Fibroblast of gingiva (primary cell): ENCODE measurements at regions not wholly inside any gene's neighbourhood (a gene's known extent, or its start where the extent isn't known, plus 50 kb on each side); places are given as distances from the start of the nearest gene placed in this dataset.
"Not testable (repeated sequence)": the region's sequence is repeated elsewhere in the genome, so short reads cannot be mapped to it uniquely, and the experiment has no call there.

ENCODE experiments used
- DNase-seq: peaks from one replicate; pipeline ENCODE4 v3.0.0-alpha.2; 2011; ENCODE audit warnings: low read depth

DNA sequence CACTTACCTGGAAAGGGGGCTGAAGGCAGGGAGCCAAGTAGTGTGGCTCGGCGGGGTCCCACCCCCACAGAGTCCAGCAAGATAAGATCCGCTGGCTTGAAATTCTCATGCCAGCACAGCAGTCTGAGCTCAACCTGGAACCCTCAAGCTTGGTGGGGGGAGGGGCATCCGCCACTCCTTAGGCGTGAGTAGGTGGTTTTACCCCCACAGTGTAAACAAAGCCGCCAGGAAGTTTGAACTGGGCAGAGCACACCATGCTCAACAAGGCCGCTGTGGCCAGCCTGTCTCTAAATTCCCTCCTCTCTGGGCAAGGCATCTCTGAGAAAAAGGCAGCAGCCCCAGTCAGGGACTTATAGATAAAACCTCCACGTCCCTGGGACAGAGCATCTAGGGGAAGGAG is 156.3 kb downstream of the KBTBD8 start:
- DNase-seq, result no peak

DNA sequence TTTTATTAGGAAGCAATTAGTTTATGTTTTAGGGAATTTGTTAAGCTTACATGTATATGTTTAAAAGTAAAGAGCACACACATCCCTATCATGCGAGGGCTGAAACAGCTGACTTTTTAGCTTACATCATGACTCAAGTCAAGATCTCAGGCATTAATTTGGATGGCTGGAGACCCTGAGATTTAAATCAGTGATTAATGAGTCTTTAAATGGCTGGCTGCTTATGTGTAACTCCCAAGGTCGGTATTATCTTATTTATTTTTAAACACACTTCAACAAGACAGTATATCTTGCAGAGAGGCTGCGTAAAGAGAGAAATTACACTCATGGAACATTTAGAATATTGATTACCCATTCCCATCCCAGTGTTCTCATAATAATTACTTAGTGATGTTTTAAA is 169.4 kb downstream of the KBTBD8 start:
- DNase-seq, result no peak

DNA sequence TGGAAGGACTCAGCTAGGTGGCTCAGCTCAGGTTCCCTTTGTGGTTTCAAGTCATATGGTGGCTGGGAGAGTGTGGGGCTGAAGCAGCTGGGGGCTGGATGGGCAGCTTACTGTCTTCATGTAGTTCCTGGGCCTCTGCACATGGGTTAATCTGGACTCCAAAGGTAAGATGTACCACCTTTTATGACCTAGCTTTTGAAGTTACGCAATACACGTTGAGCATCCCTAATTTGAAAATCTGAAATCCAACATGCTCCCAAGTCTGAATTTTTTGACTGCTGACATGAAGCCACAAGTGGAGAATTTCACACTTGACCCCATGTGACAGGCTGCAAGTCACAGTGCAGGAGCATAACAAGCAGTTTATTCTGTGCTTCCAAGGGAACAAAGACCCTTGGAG is 173.7 kb downstream of the KBTBD8 start:
- no peak for DNase-seq

DNA sequence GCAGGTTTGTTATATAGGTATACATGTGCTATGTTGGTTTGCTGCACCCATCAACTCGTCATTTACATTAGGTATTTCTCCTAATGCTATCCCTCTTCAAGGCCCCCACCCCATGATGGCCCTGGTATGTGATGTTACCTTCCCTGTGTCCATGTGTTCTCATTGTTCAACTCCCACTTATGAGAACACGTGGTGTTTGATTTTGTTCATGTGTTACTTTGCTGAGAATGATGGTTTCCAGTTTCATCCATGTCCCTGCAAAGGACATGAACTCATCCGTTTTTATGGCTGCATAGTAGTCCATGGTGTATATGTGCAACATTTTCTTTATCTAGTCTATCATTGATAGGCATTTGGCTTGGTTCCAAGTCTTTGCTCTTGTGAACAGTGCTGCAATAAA is 175.0 kb downstream of the KBTBD8 start:
- DNase-seq, result not testable (repeated sequence)

DNA sequence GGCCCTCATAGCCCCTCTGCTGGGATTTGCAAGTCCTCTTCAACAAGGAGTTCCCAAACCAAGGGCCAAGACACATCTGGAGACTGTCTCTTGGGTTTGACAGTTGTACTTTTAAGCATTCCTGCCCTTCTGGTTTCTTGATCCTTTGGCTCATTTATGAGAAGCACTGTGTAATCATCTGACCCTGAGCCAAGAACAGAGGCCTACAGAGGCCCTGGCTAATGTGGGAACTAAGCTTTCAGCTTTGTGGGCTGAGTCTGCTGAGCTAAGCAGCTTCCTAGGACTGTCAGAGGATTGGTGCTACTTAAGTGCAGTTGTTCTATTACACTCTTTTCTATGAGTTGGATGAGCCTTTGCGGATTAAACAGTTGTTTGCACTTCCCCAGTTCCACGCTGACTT is 178.3 kb downstream of the KBTBD8 start:
- no peak for DNase-seq

DNA sequence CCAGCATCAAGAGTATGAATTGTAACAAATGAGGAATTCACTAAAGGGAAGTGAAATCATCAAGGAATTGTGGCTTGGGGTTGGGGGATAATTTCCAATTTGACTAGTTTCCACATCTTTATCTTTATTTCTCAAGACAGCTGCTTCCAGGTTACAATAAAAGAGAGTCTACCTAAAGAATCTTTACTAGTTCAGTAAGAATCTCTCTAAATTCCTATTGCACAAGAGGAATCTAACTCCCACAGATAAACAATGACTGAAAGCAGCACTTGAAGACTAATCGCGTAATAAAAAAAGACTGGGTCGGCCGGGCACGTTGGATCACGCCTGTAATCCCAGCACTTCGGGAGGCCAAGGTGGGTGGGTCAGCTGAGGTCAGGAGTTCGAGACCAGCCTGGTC is 194.4 kb downstream of the KBTBD8 start:
- DNase-seq, result no peak

DNA sequence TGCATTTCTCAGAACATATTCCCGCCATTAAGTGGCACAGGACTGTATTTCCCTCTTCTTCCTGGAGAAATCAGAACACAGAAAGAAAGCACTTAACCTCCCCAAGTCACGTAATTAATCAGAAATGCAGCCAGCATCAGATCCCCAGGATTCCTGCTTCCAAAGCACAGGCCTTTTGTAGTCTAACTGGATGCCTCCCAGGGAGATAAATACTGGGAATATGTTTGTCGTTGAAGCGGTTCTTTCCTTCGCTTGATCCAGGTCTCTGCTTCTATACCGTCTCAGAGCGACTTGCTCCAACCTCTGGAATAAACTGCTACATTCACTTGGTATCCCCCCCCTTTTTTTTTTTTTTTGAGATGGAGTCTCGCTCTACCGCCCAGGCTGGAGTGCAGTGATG is 198.6 kb downstream of the KBTBD8 start:
- DNase-seq, result no peak

DNA sequence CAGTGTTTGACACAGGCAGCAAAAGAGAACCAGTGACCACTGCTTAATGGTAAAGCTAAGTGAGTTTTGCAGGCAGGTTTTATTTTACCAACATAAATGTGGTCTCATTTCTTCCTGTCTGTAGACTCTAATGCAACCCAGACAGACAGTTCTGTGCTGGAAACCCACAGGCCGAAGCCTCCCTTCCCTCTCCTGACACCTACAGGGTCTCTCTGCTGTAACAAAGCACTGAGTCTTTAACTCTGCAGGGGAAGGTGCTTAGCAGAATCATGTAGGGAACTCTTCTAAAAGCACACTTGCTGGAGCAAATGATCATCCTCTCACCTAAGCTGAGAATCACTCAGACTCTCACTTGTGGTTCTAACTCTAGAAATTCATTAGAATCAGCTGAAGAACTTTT is 200.3 kb downstream of the KBTBD8 start:
- DNase-seq, result no peak

DNA sequence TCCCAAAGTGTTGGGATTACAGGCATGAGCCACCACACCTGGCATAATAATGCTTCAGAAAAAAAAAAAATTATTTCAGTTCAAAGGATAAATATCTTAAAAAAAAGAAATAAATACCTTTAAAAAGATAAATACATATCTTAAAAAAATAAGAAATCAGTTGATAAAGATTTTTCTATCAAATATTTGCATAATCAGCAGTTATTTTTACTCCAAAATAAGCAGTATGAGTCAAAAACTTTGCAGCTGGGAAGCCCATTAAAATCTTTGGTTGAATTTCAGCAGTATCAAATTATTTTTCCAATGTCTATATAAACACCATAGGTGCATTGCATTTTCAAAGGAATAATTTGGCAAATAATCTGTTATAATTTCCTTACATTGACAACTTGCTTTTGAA is 202.5 kb downstream of the KBTBD8 start:
- no peak for DNase-seq

DNA sequence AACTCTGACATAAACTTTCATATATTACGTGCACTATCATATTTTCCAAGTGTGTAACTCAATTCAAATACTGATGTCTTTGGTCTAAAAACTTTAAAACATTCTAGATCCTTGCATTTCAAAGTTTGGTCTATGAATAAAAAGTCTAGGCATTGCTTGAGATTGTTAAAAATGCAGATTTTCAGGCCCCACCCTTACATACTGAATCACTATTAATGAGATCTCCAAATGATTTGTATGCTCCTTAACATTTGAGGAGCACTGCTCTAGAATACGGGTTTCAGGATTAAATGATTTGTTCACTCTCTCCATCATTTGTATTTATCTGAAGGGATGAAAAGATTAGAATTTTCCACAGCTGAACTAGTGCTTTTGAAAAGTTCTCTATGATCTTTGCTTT is 202.9 kb downstream of the KBTBD8 start:
- no peak for DNase-seq

DNA sequence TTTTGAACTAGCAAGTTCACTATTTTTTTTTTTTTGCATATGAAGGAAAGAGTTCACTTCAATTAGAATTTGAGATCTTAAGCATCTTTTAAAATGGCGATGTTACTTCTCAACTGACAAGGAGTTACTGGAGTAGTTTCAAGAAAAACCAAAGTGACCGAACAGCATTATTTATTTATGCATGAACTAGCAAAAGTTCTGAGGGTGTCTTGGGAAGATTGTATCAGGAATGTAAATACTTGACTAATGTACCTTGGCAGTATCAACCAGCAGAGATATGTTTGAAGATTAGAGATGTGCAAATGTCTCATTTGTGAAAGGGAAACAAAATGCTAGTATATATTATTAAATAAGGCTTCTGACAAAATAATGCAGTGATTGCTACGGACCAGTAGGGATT is 203.9 kb downstream of the KBTBD8 start:
- DNase-seq, result no peak

DNA sequence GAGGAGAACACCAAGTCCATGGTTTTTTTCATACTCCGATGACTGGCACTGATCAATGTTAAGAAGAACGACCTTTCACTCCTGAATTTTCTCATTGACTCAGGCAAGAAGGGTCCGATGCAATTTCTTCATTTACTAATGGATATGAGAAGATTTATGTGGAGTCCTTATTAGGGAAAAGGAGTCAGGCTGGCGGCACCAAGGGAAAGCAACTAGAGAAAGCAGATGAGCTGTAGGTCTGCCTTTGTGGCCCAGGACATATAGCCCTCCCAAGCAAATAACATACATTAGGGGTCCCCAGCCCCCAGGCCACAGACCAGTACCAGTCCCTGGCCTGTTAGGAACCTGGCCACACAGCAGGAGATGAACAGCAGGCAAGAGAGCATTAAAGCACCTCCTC is 206.8 kb downstream of the KBTBD8 start:
- DNase-seq, result no peak

DNA sequence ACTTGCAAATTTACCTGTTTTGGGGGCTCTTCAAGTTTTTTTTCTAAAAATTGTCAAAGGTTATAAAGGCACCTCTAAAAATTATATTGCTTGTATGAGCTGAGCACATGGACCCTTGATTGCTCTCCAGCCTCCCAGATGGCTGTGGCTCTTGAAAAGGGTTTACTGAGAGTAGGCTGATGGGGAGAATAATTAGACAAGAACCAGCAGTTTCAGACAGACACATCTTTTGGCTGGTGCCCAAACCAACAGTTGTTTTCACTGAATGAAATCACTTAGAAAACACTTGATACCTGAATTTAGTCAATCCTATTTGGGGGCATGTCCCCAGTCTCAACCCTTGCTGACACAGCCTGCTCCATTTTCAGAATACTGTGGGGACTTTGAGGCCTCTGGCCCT is 217.6 kb downstream of the KBTBD8 start:
- no peak for DNase-seq

DNA sequence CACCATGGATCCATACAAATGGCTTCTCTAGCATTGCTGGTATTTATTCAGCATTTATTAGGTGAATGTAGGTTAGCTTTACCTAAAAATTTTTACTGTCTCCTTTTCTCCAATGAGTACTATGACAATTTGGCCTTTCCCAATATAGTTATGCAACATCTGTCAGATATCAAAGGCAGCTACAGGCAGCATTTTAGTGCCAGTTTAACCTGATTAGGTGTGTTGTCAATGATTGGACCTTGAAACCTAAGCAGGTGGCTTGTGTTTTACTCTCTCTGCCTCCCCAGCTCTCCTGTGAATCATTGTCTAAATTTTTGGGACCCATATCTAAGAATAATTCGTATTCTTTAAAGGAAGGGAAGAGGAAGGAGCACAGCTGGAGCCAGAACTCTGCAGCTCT is 228.9 kb downstream of the KBTBD8 start:
- DNase-seq, result no peak

DNA sequence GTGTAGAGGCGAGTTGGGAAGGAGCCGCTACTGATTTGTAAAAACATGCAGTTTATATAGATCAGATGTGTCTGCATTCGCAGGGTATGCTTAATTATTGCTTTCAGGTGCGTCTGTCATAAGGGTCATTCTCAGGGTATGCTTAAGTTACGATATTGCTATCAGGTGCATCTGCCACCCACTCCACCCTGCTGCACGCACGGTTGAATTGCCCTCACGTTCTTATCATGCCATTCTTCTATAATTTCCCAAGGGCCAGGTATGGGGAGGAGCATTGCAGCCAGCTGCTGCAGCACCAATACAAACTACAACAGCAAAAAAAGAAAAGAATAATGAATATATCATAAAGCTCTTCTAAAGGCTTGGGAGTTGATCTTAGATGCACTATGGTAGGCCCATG is 230.0 kb downstream of the KBTBD8 start:
- no peak for DNase-seq

DNA sequence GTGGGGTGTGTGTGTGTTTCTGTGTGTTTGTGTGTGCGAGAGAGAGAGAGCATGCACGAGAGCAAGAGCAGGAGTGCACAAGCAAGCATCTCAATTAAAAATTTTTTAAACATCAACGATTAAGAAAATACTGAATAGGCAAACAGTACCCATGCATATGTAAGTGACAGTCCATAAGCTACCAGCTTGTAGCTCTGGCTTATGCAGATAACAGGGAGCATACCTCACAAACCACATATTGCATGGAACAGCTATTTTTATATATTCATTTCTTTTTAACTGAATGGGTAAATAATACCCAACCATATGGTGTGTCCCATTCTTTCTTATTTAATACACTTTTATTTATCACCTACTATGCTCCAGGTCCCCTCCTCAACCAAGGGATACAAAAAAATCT is 234.5 kb downstream of the KBTBD8 start:
- DNase-seq, result no peak

DNA sequence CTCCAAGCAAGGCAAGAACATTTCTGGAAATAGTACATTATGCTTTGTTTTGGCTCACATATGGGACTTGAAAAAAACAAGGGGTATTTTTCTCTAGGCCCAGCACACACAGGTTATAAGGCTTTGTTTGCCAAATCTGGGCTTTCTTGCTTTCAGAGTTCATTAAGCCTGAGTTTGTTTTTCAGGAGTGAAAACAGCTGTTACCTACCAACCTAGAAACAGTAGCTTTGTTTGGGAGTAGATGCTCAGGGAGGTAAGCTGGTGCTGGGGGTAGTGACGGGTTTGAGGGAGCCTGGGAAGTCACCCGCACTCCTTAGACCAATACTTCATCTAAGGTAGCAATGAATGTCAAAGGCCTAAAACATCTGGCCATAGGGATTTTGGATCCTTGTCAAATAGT is 241.2 kb downstream of the KBTBD8 start:
- no peak for DNase-seq

DNA sequence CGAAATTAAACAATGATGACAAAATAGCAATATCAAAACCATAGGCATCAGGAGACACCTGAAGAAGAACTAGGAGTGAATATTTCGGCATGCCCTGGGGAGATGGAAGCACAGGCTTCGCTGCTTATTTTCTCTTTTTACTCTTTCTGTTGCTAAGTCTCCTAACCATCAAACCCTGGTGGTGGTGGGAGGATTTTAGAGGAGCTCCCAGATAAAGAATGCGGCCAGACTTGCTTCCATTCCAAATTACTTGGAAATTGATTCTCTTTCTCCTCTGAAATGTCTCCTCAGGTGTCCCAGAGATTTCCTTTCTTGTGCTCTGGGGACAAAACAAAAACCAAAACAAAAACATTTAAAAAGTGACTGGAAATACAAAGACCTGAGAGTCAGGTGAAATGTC is 243.0 kb downstream of the KBTBD8 start:
- no peak for DNase-seq

DNA sequence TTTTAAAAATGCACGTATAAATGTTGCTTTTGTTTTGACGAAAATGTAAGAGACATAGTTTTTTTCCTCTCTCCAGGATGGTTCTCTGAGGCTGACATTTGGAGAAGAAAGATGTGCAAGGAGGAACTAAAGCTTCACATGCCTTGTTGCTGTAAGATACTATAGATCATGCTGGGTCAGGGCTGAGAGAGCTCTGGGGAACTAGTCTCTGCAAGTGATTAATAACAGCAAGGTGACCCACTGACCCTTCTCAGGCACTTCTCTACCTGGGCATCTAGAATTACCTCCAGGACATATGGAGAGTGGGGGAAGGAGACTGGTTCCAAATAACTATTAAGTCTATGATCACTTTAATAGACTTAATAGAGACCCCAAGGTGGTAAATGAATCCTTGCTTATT is 246.0 kb downstream of the KBTBD8 start:
- DNase-seq, result no peak

DNA sequence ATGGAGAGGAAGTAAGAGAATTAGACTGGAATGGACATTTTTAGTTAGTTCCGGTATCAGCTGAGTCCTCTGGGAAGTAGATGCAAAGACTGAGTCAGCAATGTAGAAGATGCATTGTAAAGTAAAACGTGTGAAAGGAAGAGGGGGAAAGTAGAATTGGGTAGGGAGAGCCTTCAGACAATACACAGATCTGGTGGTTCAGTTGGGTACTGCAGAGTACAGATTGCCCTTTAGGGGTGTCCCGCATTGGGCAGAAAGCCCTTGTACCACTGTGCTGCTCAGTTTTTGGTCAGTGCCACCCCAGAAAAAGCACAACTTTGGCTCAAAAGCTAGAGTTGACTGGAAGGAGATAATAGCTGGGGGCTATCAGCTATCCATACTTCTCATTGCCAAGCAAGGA is 247.4 kb downstream of the KBTBD8 start:
- DNase-seq, result no peak

DNA sequence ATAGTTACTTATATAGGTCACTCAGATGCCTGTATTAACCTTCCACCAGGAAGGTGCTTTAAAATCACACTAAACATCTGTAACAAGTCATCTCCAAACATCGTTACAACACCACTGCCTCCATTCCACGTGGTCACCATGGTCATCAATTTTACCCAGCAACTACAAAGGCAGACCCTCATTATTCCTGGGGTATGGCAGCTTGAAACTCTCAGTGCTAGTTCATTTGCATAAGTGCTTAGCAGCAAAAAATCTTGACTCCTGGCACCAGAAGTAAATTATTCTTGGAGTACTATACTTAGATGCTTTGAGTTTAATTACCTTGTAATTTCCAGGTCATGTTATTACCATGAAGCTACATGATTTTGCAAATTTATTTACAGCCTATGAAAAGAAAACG is 250.6 kb downstream of the KBTBD8 start:
- no peak for DNase-seq

DNA sequence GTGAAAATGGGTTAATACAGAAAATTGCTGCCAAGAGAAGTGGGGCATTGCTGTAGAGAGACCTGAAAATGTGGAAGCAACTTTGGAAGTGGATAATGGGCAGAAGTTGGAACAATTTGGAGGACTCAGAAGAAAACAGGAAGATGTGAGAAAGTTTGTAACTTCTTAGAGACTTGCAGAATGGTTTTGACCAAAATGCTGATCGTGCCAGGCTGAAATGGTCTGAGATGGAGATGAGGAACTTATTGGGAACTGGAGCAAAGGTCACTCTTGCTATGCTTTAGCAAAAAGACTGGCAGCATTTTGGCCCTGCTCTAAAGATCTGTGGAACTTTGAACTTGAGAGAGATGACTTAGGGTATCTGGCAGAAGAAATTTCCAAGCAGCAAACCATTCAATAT is 254.8 kb downstream of the KBTBD8 start:
- not testable (repeated sequence) for DNase-seq

DNA sequence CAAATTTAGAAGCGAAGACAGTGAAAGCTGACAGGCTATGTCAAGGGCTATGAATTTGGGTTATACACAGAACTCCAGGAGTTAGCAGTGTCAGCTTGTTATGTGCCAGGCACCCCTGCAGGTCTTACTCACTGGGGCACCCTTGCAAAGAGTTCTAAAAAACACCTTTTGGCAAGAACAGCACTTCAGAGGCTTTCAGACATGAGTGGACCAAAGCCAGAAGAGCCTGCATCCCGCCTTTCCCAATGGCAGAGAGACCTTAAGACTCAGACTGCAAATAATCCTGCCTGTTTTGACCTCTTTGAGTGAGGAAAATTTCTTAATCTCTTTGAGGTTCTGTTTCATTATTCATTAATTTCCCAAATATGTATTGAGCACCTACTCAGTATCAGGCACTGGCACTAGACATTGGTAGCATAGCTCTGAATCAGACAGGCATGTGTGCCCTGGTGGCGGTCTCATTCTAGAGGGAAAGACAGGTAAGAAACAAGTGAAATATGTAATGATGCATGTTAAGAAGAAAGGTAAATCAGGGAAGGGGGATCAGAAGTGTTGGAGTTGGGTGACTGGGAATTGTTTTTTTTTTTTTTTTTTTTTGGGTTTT is 280.0 kb downstream of the KBTBD8 start:
- no peak for DNase-seq

DNA sequence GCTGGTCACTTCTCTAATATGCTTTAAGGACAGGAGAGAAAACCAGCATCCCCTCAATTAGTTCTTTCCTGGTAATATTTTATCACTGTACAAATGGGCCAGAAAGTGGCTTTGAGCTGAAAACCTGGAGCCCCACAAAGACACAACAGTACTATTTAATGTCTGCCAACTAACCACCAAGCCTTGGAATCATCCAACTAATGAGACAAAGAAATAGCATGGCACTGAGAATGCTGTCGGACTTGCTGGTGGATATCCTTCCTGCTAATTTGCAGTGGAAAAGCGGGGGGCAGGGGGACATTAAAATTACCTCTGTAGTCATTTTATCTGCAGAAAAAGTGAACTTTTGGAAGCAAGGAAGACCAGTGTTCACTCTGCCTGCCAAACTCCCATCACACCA is 288.5 kb downstream of the KBTBD8 start:
- no peak for DNase-seq
